ENCODE measurements at regions not wholly inside any gene's neighbourhood (a gene's known extent, or its start where the extent isn't known, plus 50 kb on each side); places are given as distances from the start of the nearest gene placed in this dataset.

- H3K4me1 ChIP-seq (ENCODE audit: low read length): no peaks in the 10 kb centered on the region
- H3K27me3 ChIP-seq (ENCODE audit: low read length): no peaks in the 10 kb centered on the region
- no peaks in the 10 kb centered on the region for H3K9me2 ChIP-seq (replicated peaks; ENCODE audit: insufficient read depth, low read length)
- H4K20me1 ChIP-seq (ENCODE audit: insufficient read depth, low read depth, low read length): no peaks in the 10 kb centered on the region
- no peak overlapping the region for H3K27ac ChIP-seq (ENCODE audit: low read length)
- H3K4me2 ChIP-seq (ENCODE audit: low read depth, low read length, poor library complexity, severe bottlenecking): no peak overlapping the region
- no peak overlapping the region for H2AFZ ChIP-seq (ENCODE audit: low read length)
- H3K4me3 ChIP-seq (ENCODE audit: low read length): no peak overlapping the region
- DNase-seq: no peak
- H3K9ac ChIP-seq (ENCODE audit: low read length): no peak overlapping the region
- H3K79me2 ChIP-seq (ENCODE audit: low read length): no peaks in the 10 kb centered on the region
- H3K36me3 ChIP-seq (ENCODE audit: insufficient read depth, low read length): no peaks in the 10 kb centered on the region
- no peaks in the 10 kb centered on the region; the same call in 1 of the 2 replicates for H3K9me3 ChIP-seq (ENCODE audit: low read length)
Measured at GRCh38 chr12:115085594-115085993, 401.6 kb upstream of the TBX3 start.

GRCh38 chr12:115079760-115080159 is 395.8 kb upstream of the TBX3 start:
- Histone ChIP-seq H3K4me2 (ENCODE audit: low read depth, low read length, poor library complexity, severe bottlenecking) (no peak overlapping the region), H3K4me3 (ENCODE audit: low read length) (no peak overlapping the region), H2AFZ (ENCODE audit: low read length) (no peak overlapping the region), H3K4me1 (ENCODE audit: low read length) (no peaks in the 10 kb centered on the region), H3K27me3 (ENCODE audit: low read length) (no peaks in the 10 kb centered on the region), H3K36me3 (ENCODE audit: insufficient read depth, low read length) (no peaks in the 10 kb centered on the region), H3K9ac (ENCODE audit: low read length) (no peak overlapping the region), H3K79me2 (ENCODE audit: low read length) (no peaks in the 10 kb centered on the region), H3K9me3 (ENCODE audit: low read length) (no peaks in the 10 kb centered on the region), H3K27ac (ENCODE audit: low read length) (no peak overlapping the region), H3K9me2 (replicated peaks; ENCODE audit: insufficient read depth, low read length) (no peaks in the 10 kb centered on the region), H4K20me1 (ENCODE audit: insufficient read depth, low read depth, low read length) (no peaks in the 10 kb centered on the region)
- DNase-seq: no peak

GRCh38 chr12:115078990-115079389 is 395.0 kb upstream of the TBX3 start:
- Histone ChIP-seq H3K79me2 (ENCODE audit: low read length) (no peaks in the 10 kb centered on the region), H3K9ac (ENCODE audit: low read length) (no peak overlapping the region), H2AFZ (ENCODE audit: low read length) (no peak overlapping the region), H3K4me2 (ENCODE audit: low read depth, low read length, poor library complexity, severe bottlenecking) (no peak overlapping the region), H3K9me3 (ENCODE audit: low read length) (no peaks in the 10 kb centered on the region), H3K4me3 (ENCODE audit: low read length) (no peak overlapping the region), H3K27me3 (ENCODE audit: low read length) (no peaks in the 10 kb centered on the region), H4K20me1 (ENCODE audit: insufficient read depth, low read depth, low read length) (no peaks in the 10 kb centered on the region), H3K9me2 (replicated peaks; ENCODE audit: insufficient read depth, low read length) (no peaks in the 10 kb centered on the region), H3K4me1 (ENCODE audit: low read length) (no peaks in the 10 kb centered on the region), H3K27ac (ENCODE audit: low read length) (no peak overlapping the region), H3K36me3 (ENCODE audit: insufficient read depth, low read length) (no peaks in the 10 kb centered on the region)
- DNase-seq: no peak

GRCh38 chr12:115078334-115078733 is 394.4 kb upstream of the TBX3 start:
- H3K27ac ChIP-seq (ENCODE audit: low read length): no peak overlapping the region

GRCh38 chr12:115075552-115076170 is 391.7 kb upstream of the TBX3 start:
- no peaks in the 10 kb centered on the region; the same call in 1 of the 2 replicates for H3K9me3 ChIP-seq (ENCODE audit: low read length)
- no peaks in the 10 kb centered on the region for H3K79me2 ChIP-seq (ENCODE audit: low read length)
- H3K4me3 ChIP-seq (ENCODE audit: low read length): no peak overlapping the region
- H4K20me1 ChIP-seq (ENCODE audit: insufficient read depth, low read depth, low read length): no peaks in the 10 kb centered on the region
- H3K9me2 ChIP-seq (replicated peaks; ENCODE audit: insufficient read depth, low read length): no peaks in the 10 kb centered on the region
- no peak overlapping the region for H2AFZ ChIP-seq (ENCODE audit: low read length)
- H3K4me2 ChIP-seq (ENCODE audit: low read depth, low read length, poor library complexity, severe bottlenecking): no peak overlapping the region
- H3K27me3 ChIP-seq (ENCODE audit: low read length): no peaks in the 10 kb centered on the region
- no peak for DNase-seq
- no peaks in the 10 kb centered on the region for H3K36me3 ChIP-seq (ENCODE audit: insufficient read depth, low read length)
- H3K9ac ChIP-seq (ENCODE audit: low read length): no peak overlapping the region
- H3K27ac ChIP-seq (ENCODE audit: low read length): no peak overlapping the region
- no peaks in the 10 kb centered on the region for H3K4me1 ChIP-seq (ENCODE audit: low read length)

More at GRCh38 chr12:115078334-115078733, 394.4 kb upstream of the TBX3 start:
- H3K4me2 ChIP-seq (ENCODE audit: low read depth, low read length, poor library complexity, severe bottlenecking): no peak overlapping the region
- no peaks in the 10 kb centered on the region for H3K9me3 ChIP-seq (ENCODE audit: low read length)
- H3K27me3 ChIP-seq (ENCODE audit: low read length): no peaks in the 10 kb centered on the region
- no peak overlapping the region for H2AFZ ChIP-seq (ENCODE audit: low read length)
- no peaks in the 10 kb centered on the region for H3K36me3 ChIP-seq (ENCODE audit: insufficient read depth, low read length)
- no peaks in the 10 kb centered on the region for H3K9me2 ChIP-seq (replicated peaks; ENCODE audit: insufficient read depth, low read length)
- H3K4me3 ChIP-seq (ENCODE audit: low read length): no peak overlapping the region
- no peak overlapping the region for H3K9ac ChIP-seq (ENCODE audit: low read length)
- H3K79me2 ChIP-seq (ENCODE audit: low read length): no peaks in the 10 kb centered on the region
- H3K4me1 ChIP-seq (ENCODE audit: low read length): no peaks in the 10 kb centered on the region
- no peak for DNase-seq
- no peaks in the 10 kb centered on the region for H4K20me1 ChIP-seq (ENCODE audit: insufficient read depth, low read depth, low read length)

GRCh38 chr12:115074617-115075016 is 390.6 kb upstream of the TBX3 start:
- no peaks in the 10 kb centered on the region; the same call in 1 of the 2 replicates for H3K9me3 ChIP-seq (ENCODE audit: low read length)

GRCh38 chr12:115072712-115073111 is 388.7 kb upstream of the TBX3 start:
- no peak overlapping the region for H3K4me2 ChIP-seq (ENCODE audit: low read depth, low read length, poor library complexity, severe bottlenecking)
- no peak for DNase-seq
- H3K27ac ChIP-seq (ENCODE audit: low read length): no peak overlapping the region
- no peak overlapping the region for H2AFZ ChIP-seq (ENCODE audit: low read length)
- H3K4me3 ChIP-seq (ENCODE audit: low read length): no peak overlapping the region
- no peaks in the 10 kb centered on the region for H3K9me2 ChIP-seq (replicated peaks; ENCODE audit: insufficient read depth, low read length)
- no peaks in the 10 kb centered on the region for H3K27me3 ChIP-seq (ENCODE audit: low read length)
- no peaks in the 10 kb centered on the region for H3K36me3 ChIP-seq (ENCODE audit: insufficient read depth, low read length)
- H4K20me1 ChIP-seq (ENCODE audit: insufficient read depth, low read depth, low read length): no peaks in the 10 kb centered on the region
- H3K9ac ChIP-seq (ENCODE audit: low read length): no peak overlapping the region
- H3K79me2 ChIP-seq (ENCODE audit: low read length): no peaks in the 10 kb centered on the region
- no peaks in the 10 kb centered on the region for H3K4me1 ChIP-seq (ENCODE audit: low read length)
- H3K9me3 ChIP-seq (ENCODE audit: low read length): peaks cover 3% of the 10 kb centered on the region; the same call in 1 of the 2 replicates

More at GRCh38 chr12:115074617-115075016, 390.6 kb upstream of the TBX3 start:
- H3K27ac ChIP-seq (ENCODE audit: low read length): no peak overlapping the region
- no peaks in the 10 kb centered on the region for H3K79me2 ChIP-seq (ENCODE audit: low read length)
- no peak overlapping the region for H3K4me2 ChIP-seq (ENCODE audit: low read depth, low read length, poor library complexity, severe bottlenecking)
- no peak overlapping the region for H2AFZ ChIP-seq (ENCODE audit: low read length)
- no peaks in the 10 kb centered on the region for H3K27me3 ChIP-seq (ENCODE audit: low read length)
- H3K4me1 ChIP-seq (ENCODE audit: low read length): no peaks in the 10 kb centered on the region
- no peaks in the 10 kb centered on the region for H3K36me3 ChIP-seq (ENCODE audit: insufficient read depth, low read length)
- H3K9me2 ChIP-seq (replicated peaks; ENCODE audit: insufficient read depth, low read length): no peaks in the 10 kb centered on the region
- H3K9ac ChIP-seq (ENCODE audit: low read length): no peak overlapping the region
- no peak for DNase-seq
- no peak overlapping the region for H3K4me3 ChIP-seq (ENCODE audit: low read length)
- H4K20me1 ChIP-seq (ENCODE audit: insufficient read depth, low read depth, low read length): no peaks in the 10 kb centered on the region

- Histone ChIP-seq H3K27me3 (ENCODE audit: low read length) (no peaks in the 10 kb centered on the region), H3K79me2 (ENCODE audit: low read length) (no peaks in the 10 kb centered on the region), H3K9me3 (ENCODE audit: low read length) (peaks cover 8% of the 10 kb centered on the region), H4K20me1 (ENCODE audit: insufficient read depth, low read depth, low read length) (no peaks in the 10 kb centered on the region), H3K9me2 (replicated peaks; ENCODE audit: insufficient read depth, low read length) (no peaks in the 10 kb centered on the region), H3K27ac (ENCODE audit: low read length) (no peak overlapping the region), H3K4me2 (ENCODE audit: low read depth, low read length, poor library complexity, severe bottlenecking) (no peak overlapping the region), H3K9ac (ENCODE audit: low read length) (no peak overlapping the region), H3K36me3 (ENCODE audit: insufficient read depth, low read length) (no peaks in the 10 kb centered on the region), H3K4me3 (ENCODE audit: low read length) (no peak overlapping the region), H2AFZ (ENCODE audit: low read length) (no peak overlapping the region), H3K4me1 (ENCODE audit: low read length) (no peaks in the 10 kb centered on the region)
- no peak for DNase-seq
Measured at GRCh38 chr12:115070313-115070712, 386.3 kb upstream of the TBX3 start.

Measured in Karpas-422 (cell line).